GM21825 (cell line): ENCODE measurements at regions not wholly inside any gene's neighbourhood (a gene's known extent, or its start where the extent isn't known, plus 50 kb on each side); places are given as distances from the start of the nearest gene placed in this dataset.
"Not testable (repeated sequence)": the region's sequence is repeated elsewhere in the genome, so short reads cannot be mapped to it uniquely, and the experiment has no call there.

ENCODE experiments used
- ATAC-seq: cut with Tn5 transposase; IDR thresholded peaks from one replicate; pipeline ENCODE4 v1.9.1; 2021; ENCODE audit warnings: mild to moderate bottlenecking, moderate library complexity; ENCODE audit not compliant: unreplicated experiment

DNA sequence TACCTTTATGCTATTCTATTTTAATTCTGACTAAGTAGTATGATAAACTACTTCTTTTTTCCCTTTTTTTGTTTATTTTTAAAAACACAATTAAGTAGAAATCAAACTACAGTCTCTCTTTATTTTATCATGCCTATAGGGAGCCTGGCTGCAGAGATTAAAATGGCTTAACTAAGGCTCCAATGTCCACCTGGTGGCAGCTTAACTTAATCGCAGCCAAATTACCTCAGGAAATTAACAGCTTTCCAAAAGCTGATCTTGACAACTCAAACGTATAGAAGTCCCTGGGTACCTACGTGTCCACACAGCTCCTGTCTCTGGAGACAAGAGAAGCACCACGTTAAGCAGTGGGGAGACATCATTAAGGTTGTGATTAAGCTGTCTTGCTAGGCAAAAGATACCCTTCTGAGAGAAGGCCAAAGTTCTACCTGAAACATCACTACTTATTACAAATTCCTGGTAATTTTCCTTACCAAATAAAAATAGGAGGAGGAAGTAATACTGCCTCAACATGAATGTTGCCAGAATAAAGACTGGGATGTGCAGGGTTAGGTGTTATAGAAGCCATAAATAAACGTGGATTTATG is 63.2 kb upstream of the SNX19 start:
- no peak for ATAC-seq

- no peak for ATAC-seq
These were observed 64.0 kb upstream of the SNX19 start for GRCh38 chr11:130980071-130980862.

- not testable (repeated sequence) for ATAC-seq
These were observed 68.0 kb upstream of the SNX19 start for GRCh38 chr11:130984241-130984640.

DNA sequence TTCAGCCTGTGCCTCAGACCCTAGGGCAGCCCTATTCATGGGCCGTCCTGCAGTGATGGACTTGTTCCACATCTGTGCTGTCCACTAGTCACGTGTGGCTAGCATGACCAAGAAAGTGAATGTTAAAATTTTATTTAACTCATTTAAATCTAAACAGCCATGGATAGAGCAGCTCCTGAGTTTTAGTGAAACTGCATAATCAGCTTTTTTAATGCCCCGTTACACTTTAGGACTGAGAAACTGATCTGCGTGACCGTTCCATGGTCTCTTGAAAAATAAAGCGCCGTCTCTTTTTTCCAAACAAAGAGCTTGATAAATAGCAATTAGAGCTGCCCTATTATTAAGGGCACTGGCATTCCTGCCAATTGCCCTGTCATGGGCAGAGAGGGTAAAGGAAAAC is 76.5 kb upstream of the SNX19 start:
- ATAC-seq = no peak

DNA sequence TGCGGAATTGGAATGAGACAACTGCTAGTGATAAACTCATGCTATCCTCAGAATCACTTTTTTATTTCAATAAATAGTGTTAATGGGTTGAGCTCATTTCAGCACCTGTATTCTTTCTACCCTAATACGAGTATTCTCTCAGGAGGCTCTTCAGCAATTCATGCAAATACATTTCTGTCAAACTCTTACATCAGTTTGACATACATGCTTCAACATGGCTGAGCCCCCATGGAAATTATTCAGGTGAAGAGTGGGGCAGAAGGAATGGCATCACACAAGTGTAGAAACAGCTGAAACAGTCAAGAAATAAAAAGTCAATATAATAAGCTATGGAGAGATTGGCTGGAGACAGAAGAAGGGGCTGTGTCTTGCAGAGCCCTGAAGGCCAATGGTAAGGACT is 77.8 kb upstream of the SNX19 start:
- ATAC-seq = no peak

DNA sequence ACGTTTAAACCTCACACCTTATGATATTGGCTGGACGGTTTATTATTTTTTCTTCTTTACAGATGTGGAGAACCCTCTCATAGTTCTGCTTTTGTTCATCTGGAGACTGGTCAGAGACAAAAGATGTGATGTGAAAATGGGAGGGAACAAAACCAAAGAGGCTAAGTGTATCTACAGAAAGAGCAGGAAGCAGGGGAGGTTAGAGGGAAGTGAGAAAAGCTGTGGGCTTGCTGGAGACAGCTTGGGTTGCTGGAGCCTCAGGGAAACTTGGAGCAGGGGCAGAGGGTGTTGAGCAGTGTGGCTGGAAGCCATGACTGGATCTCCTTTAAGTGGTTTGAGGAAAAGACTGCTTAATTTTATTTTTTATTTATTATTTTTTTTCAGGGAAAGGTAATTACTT is 79.0 kb upstream of the SNX19 start:
- no peak for ATAC-seq

- ATAC-seq = no peak
These were observed 81.0 kb upstream of the SNX19 start for GRCh38 chr11:130997278-130997677.

- ATAC-seq = no peak
These were observed 82.8 kb upstream of the SNX19 start for GRCh38 chr11:130999086-130999485.

DNA sequence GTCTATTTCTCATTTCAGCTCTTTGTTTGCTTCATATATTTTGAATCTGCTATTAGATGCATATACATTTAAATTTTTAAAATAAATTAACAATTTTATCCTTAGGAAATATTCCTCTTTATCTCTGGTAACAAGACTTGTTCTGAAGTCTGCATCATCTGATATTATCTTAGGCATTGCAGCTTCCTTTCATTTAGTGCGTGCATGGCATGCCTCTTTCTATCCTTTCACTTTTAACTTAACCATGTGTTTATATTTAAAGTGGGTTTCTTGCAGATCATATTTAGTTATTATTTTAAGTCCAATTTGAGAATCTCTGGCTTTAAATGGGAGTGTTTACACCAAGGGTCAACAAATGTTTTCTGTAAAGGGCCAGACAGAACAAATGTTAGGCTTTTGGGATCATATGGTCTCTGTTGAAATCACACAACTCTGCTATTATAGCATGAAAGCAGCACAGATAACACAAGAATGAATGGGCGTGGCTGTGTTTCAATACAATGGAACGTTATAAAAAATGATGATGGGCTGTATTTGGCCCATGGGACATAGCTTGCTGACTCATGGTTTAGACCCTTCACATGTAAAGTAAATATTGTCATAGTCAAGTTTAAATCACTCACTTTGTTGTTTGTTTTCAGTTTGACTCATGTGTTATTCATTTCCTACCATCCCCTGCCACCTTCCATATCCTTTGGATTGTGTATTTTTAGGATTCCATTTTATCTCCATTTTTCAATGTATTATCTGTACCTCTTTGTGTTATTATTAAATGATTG is 83.9 kb upstream of the SNX19 start:
- no peak for ATAC-seq

DNA sequence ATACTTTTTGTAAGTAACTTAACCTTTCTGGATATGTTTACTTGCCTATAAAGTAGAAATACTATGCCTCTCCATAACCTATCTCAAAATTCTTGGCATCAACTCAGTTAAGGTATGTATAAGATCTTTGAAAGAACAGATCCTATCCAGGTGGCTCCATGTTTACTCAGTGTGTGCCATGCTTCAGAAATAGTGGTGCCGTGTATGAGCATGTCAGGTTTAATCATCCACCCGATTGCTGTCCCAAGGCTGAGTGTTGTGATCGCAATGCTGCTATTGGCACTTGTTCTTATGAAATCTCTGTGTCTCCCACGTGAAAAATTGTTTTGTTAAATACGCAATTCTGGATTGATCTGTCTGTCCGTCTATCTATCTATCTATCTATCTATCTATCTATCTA is 85.9 kb upstream of the SNX19 start:
- no peak for ATAC-seq

GRCh38 chr11:131005829-131006228 is 89.5 kb upstream of the SNX19 start:
- ATAC-seq = no peak

GRCh38 chr11:131025020-131025419 is 108.7 kb upstream of the SNX19 start:
- ATAC-seq = no peak

- ATAC-seq = peak; percentile 63
These were observed 109.3 kb upstream of the SNX19 start for GRCh38 chr11:131025421-131026125.

DNA sequence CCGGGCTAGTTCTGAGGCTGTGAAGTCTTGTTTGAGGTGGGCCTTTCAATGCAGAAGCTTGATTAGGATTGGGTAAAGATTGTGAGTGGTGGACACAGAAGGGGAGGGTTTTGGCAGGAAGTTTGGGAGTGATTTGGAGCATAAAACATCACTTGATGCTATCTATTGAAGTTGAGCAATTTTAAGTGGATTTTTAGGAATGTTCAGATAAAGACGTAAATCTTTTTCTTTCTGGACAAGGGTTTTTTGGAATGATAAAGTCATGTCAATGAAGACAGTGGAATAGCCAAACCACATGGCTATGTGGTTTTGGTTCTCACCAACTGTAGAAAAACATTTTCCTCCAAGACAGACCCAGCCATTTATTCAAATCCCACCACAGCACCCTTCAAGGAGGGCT is 111.2 kb upstream of the SNX19 start:
- no peak for ATAC-seq

GRCh38 chr11:131033151-131033651 is 116.9 kb upstream of the SNX19 start:
- ATAC-seq = no peak

GRCh38 chr11:131036514-131036913 is 120.2 kb upstream of the SNX19 start:
- ATAC-seq = no peak

DNA sequence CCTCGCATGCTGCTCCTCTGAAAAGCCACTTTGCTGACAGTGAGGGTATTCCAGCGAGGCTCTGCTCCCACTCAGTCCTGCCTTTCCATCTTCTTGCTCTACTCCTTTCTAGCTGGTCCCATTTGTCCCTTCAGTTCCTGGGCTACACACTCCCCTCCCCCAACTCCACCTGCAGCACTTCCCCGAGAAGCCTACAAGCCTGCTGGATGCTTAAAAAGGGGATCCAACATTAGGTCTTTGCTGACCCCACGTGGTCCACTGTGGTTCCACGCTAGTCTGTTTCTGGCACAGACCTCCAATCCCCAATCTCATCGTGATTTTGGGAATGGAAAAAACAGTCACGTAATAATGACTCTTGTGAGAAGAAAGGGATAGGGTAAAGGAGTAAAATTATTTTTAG is 121.6 kb upstream of the SNX19 start:
- no peak for ATAC-seq

DNA sequence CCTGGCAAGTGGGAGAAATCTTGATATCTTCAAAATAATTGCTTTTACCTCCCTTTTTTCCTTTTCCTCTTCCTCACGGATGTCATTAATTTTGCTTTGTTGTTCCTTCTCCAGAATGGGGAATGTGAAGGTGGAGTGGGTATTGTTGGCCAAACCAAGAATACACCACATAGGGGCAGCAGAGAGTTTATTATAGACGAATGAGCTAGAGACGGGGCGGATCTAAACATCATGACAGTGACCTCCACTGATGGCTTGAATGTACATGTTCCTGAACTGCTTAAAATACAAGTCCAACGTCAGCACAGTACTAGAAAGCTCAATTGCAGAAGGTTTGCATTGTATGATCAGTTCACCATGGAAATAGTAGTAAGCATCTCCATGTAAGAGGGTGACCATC is 122.3 kb upstream of the SNX19 start:
- ATAC-seq = no peak

DNA sequence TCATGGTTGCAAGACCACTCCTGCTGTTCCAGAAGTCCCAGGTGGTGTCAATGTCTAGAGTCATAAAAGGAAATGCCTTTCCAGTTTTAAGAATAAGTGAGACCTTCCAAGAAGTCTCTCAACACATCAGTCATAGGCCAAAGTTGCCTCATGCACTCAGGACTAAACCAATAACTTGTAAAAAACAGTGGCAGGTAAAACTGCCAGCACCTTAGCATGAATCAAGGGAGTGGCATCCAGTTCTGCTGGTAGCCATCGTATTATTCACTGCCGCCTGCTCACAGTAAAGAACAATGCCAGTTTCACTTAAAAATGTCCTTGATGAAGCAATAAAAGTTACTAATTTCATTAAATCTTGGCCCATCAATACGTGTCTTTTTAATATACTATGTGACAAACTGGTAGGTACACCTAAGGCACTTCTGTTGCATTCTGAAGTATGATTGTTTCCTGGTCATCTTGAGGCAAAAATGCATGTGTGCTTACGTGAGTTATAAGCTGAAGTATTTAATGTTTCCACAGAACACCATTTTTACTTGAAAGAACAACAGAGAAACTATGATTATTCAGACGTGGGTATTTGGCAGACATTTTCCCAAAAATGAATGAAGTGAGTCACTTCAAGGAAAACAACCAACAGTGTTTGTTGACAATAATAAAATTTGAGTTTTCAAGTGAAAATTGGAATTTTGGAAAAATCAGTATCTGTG is 125.2 kb upstream of the SNX19 start:
- no peak for ATAC-seq

GRCh38 chr11:131042041-131042390 is 125.7 kb upstream of the SNX19 start:
- no peak for ATAC-seq

- no peak for ATAC-seq
These were observed 127.0 kb upstream of the SNX19 start for GRCh38 chr11:131043251-131043650.
